Upper lobe of left lung (tissue), 4 donors: ENCODE measurements at regions not wholly inside any gene's neighbourhood (a gene's known extent, or its start where the extent isn't known, plus 50 kb on each side); places are given as distances from the start of the nearest gene placed in this dataset.

ENCODE experiments used
- EP300 ChIP-seq, 4 donors: sonication (generic); formaldehyde crosslinking; IDR thresholded peaks; one replicate each; pipeline ENCODE4 v1.5.1; 2017; ENCODE audit warnings: antibody characterized with exemption in 4 of 4, control low read depth in 2 of 4
- POLR2A ChIP-seq, 4 donors: fragments of 450-650 bp; IDR thresholded peaks; one replicate each; pipeline ENCODE4 v1.5.1; 2016 to 2017; ENCODE audit warnings: antibody characterized with exemption in 4 of 4, mild to moderate bottlenecking in 2 of 4
- TF ChIP-seq, protein P1 (sequence below), 6 experiments: fragments of 450-650 bp in 4 of 6; fragments of 200-600 bp in 2 of 6; sonication (generic) in 2 of 6; IDR thresholded peaks; one replicate each; pipeline ENCODE4 v1.5.1; 2016 to 2019; ENCODE audit warnings: antibody characterized with exemption in 6 of 6

DNA sequence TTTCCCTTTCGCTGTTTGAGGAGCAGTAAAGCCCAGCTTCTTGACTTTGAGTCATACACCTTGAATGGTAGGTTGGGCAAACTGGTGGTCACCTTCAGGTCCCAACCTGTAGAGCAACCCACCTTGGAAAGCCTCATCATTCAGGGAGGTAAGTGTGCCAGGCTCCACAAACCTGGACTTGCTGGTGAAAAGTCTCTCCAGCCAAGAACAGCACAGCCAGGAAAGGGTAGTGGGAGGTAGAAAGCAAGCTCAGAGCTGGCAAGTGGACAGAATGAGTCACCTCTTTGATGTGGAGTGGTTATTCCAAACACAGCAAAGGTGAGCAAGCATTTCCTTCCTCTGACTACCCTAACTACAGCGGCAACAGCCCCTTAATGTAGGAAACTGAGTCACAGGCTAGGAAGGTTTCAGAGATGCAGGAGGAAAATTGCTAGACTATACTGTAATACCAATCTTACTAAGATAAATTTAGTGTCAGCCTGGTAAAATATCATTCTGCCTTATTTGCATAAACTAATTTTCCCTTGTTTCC, 117.5 kb upstream of the MTAP start:
- TF ChIP-seq, protein P1, sequence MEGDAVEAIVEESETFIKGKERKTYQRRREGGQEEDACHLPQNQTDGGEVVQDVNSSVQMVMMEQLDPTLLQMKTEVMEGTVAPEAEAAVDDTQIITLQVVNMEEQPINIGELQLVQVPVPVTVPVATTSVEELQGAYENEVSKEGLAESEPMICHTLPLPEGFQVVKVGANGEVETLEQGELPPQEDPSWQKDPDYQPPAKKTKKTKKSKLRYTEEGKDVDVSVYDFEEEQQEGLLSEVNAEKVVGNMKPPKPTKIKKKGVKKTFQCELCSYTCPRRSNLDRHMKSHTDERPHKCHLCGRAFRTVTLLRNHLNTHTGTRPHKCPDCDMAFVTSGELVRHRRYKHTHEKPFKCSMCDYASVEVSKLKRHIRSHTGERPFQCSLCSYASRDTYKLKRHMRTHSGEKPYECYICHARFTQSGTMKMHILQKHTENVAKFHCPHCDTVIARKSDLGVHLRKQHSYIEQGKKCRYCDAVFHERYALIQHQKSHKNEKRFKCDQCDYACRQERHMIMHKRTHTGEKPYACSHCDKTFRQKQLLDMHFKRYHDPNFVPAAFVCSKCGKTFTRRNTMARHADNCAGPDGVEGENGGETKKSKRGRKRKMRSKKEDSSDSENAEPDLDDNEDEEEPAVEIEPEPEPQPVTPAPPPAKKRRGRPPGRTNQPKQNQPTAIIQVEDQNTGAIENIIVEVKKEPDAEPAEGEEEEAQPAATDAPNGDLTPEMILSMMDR (IDR thresholded peaks at IDR 0.05): no peak
- TF ChIP-seq EP300 (IDR thresholded peaks at IDR 0.05) (no peak), POLR2A (IDR thresholded peaks at IDR 0.05) (no peak)
